HEK293 (cell line): ENCODE measurements at regions not wholly inside any gene's neighbourhood (a gene's known extent, or its start where the extent isn't known, plus 50 kb on each side); places are given as distances from the start of the nearest gene placed in this dataset.

Source experiments
- CTCF ChIA-PET: fragments of 350-600 bp; formaldehyde crosslinking; extraction: SDS; loops from one replicate; lab custom pipeline; 2021; ENCODE audit warnings: antibody characterized with exemption; lab: Yijun Ruan, JAX
- POLR2A ChIA-PET: fragments of 300-600 bp; formaldehyde crosslinking; extraction: SDS; loops from one replicate; lab custom pipeline; 2020; ENCODE audit warnings: antibody characterized with exemption, inconsistent platforms; lab: Yijun Ruan, JAX
- H3K27ac ChIP-seq: fragments of 200-500 bp; sonication (Bioruptor generic); 2 replicates; pipeline ENCODE4 v1.5.1; 2014; ENCODE audit warnings: low read depth, low read length, control low read depth, inconsistent platforms; ENCODE audit errors: extremely low read depth
- H3K36me3 ChIP-seq, 2 experiments: fragments of 200-500 bp in 1 of 2; sonication (Bioruptor generic) in 1 of 2; 1 replicate in 1 of 2; 2 replicates in 1 of 2; pipeline ENCODE4 v1.5.1; 2014 to 2017; ENCODE audit warnings: inconsistent platforms in 2 of 2, low read length in 2 of 2; ENCODE audit not compliant: control insufficient read depth in 2 of 2, insufficient read depth in 1 of 2
- H3K4me1 ChIP-seq: fragments of 200-500 bp; sonication (Bioruptor generic); 2 replicates; pipeline ENCODE4 v1.5.1; 2014; ENCODE audit warnings: mild to moderate bottlenecking, low read length, inconsistent platforms; ENCODE audit not compliant: control insufficient read depth, insufficient read depth
- H3K4me3 ChIP-seq: 2 replicates; pipeline ENCODE4 v1.5.1; 2011; ENCODE audit warnings: low read depth, mild to moderate bottlenecking, control low read depth, low read length, moderate library complexity
- H3K9me3 ChIP-seq: fragments of 200-500 bp; sonication (Bioruptor generic); 2 replicates; pipeline ENCODE4 v1.5.1; 2014; ENCODE audit warnings: low read depth, low read length, inconsistent platforms; ENCODE audit not compliant: control insufficient read depth, insufficient read depth
- KLF16 ChIP-seq: fragments of 450-650 bp; formaldehyde crosslinking; IDR thresholded peaks from 2 replicates; pipeline ENCODE4 v1.5.1; 2017; ENCODE audit warnings: missing biosample characterization, missing genetic modification characterization
- MYNN ChIP-seq: fragments of 450-650 bp; formaldehyde crosslinking; IDR thresholded peaks from 2 replicates; pipeline ENCODE4 v1.5.1; 2016; ENCODE audit warnings: missing biosample characterization, missing genetic modification characterization, borderline replicate concordance
- SCRT2 ChIP-seq: fragments of 450-650 bp; formaldehyde crosslinking; IDR thresholded peaks from 2 replicates; pipeline ENCODE4 v1.5.1; 2016; ENCODE audit warnings: missing biosample characterization, missing genetic modification characterization
- YY1 ChIP-seq: fragments of 450-650 bp; formaldehyde crosslinking; IDR thresholded peaks from 2 replicates; pipeline ENCODE4 v1.5.1; 2018; ENCODE audit warnings: missing biosample characterization, missing genetic modification characterization
- ZBTB26 ChIP-seq: fragments of 450-650 bp; formaldehyde crosslinking; optimal IDR thresholded peaks from 2 replicates; pipeline ENCODE3; 2016; ENCODE audit warnings: missing biosample characterization, mild to moderate bottlenecking, missing genetic modification characterization
- ZBTB44 ChIP-seq: fragments of 450-650 bp; IDR thresholded peaks from 2 replicates; pipeline ENCODE4 v1.5.1; 2018; ENCODE audit warnings: missing biosample characterization, mild to moderate bottlenecking, missing genetic modification characterization
- ZBTB7A ChIP-seq: fragments of 450-650 bp; formaldehyde crosslinking; IDR thresholded peaks from 2 replicates; pipeline ENCODE4 v1.5.1; 2016; ENCODE audit warnings: low read depth, missing biosample characterization, missing genetic modification characterization
- ZEB2 ChIP-seq: fragments of 450-650 bp; formaldehyde crosslinking; IDR thresholded peaks from 2 replicates; pipeline ENCODE4 v1.5.1; 2016; ENCODE audit warnings: missing biosample characterization, missing genetic modification characterization
- ZNF133 ChIP-seq: fragments of 450-650 bp; formaldehyde crosslinking; IDR thresholded peaks from 2 replicates; pipeline ENCODE4 v1.5.1; 2016; ENCODE audit warnings: missing biosample characterization, missing genetic modification characterization
- ZNF157 ChIP-seq: fragments of 450-650 bp; formaldehyde crosslinking; IDR thresholded peaks from 2 replicates; pipeline ENCODE4 v1.5.1; 2016; ENCODE audit warnings: missing biosample characterization, missing genetic modification characterization
- ZNF214 ChIP-seq: fragments of 450-650 bp; formaldehyde crosslinking; IDR thresholded peaks from 2 replicates; pipeline ENCODE4 v1.5.1; 2017; ENCODE audit warnings: missing biosample characterization, mild to moderate bottlenecking, missing genetic modification characterization, borderline replicate concordance
- ZNF239 ChIP-seq: fragments of 450-650 bp; formaldehyde crosslinking; IDR thresholded peaks from 2 replicates; pipeline ENCODE4 v1.5.1; 2016; ENCODE audit warnings: missing biosample characterization, missing genetic modification characterization
- ZNF292 ChIP-seq: fragments of 450-650 bp; formaldehyde crosslinking; IDR thresholded peaks from 2 replicates; pipeline ENCODE4 v1.5.1; 2016; ENCODE audit warnings: low read depth, missing biosample characterization, missing genetic modification characterization, borderline replicate concordance
- ZNF311 ChIP-seq: fragments of 450-650 bp; formaldehyde crosslinking; IDR thresholded peaks from 2 replicates; pipeline ENCODE4 v1.5.1; 2017; ENCODE audit warnings: missing biosample characterization, missing genetic modification characterization, borderline replicate concordance
- ZNF341 ChIP-seq: fragments of 450-650 bp; formaldehyde crosslinking; IDR thresholded peaks from 2 replicates; pipeline ENCODE4; 2016; ENCODE audit warnings: low read depth, missing biosample characterization, missing genetic modification characterization
- ZNF350 ChIP-seq: fragments of 450-650 bp; formaldehyde crosslinking; IDR thresholded peaks from 2 replicates; pipeline ENCODE4 v1.5.0; 2017; ENCODE audit warnings: missing biosample characterization, mild to moderate bottlenecking, missing genetic modification characterization
- ZNF394 ChIP-seq: fragments of 450-650 bp; formaldehyde crosslinking; IDR thresholded peaks from 2 replicates; pipeline ENCODE4 v1.5.1; 2016; ENCODE audit warnings: missing biosample characterization, missing genetic modification characterization, mild to moderate bottlenecking, moderate library complexity, borderline replicate concordance
- ZNF426 ChIP-seq: fragments of 450-650 bp; formaldehyde crosslinking; IDR thresholded peaks from 2 replicates; pipeline ENCODE4 v1.5.1; 2017; ENCODE audit warnings: missing biosample characterization, missing genetic modification characterization, mild to moderate bottlenecking, inconsistent platforms, moderate library complexity
- ZNF596 ChIP-seq: fragments of 450-650 bp; IDR thresholded peaks from 2 replicates; pipeline ENCODE4 v1.5.0; 2018; ENCODE audit warnings: missing biosample characterization, mild to moderate bottlenecking, missing genetic modification characterization, moderate library complexity
- ZNF791 ChIP-seq: fragments of 450-650 bp; formaldehyde crosslinking; IDR thresholded peaks from 2 replicates; pipeline ENCODE4 v1.5.1; 2016; ENCODE audit warnings: missing biosample characterization, missing genetic modification characterization

GRCh38 chr5:142396436-142397038 lies 71.7 kb upstream of the SPRY4 start:
- ChIA-PET POLR2A (no interaction called here), CTCF (no interaction called here)
- no peaks in the 10 kb centered on the region for H3K4me1 ChIP-seq

GRCh38 chr5:142395334-142395733 lies 70.5 kb upstream of the SPRY4 start:
- no peaks in the 10 kb centered on the region for H3K9me3 ChIP-seq
- no peak overlapping the region for H3K4me3 ChIP-seq
- CTCF ChIA-PET, result interaction anchor here (0.6 kb wide), 1 partner anchor 184 kb away, joined by 4 read pairs; no protein-coding TSS in a partner anchor
- TF ChIP-seq ZNF311 (tag by site-specific recombination), result no peak
- no peaks in the 10 kb centered on the region for H3K36me3 ChIP-seq
- POLR2A ChIA-PET, result no interaction called here
- no peaks in the 10 kb centered on the region; the same call in 1 of the 2 replicates for H3K4me1 ChIP-seq
- no peak overlapping the region for H3K27ac ChIP-seq

More at GRCh38 chr5:142396436-142397038, 71.7 kb upstream of the SPRY4 start:
- H3K4me3 ChIP-seq, result no peak overlapping the region
- no peaks in the 10 kb centered on the region for H3K36me3 ChIP-seq
- no peak overlapping the region for H3K27ac ChIP-seq
- TF ChIP-seq ZNF239 (no peak), ZEB2 (no peak), ZNF157 (tag by site-specific recombination) (no peak), KLF16 (no peak), ZNF292 (tag by site-specific recombination) (no peak), ZNF133 (tag by site-specific recombination) (no peak), ZNF791 (tag by site-specific recombination) (no peak), ZBTB44 (tag by site-specific recombination) (no peak), ZNF350 (tag by site-specific recombination) (no peak), ZNF214 (tag by site-specific recombination) (no peak), ZNF596 (tag by site-specific recombination) (no peak), MYNN (tag by site-specific recombination) (no peak), ZBTB26 (tag by site-specific recombination) (no peak), ZNF426 (tag by site-specific recombination) (no peak)
- H3K9me3 ChIP-seq, result no peaks in the 10 kb centered on the region

GRCh38 chr5:142391058-142391845 lies 66.4 kb upstream of the SPRY4 start:
- H3K36me3 ChIP-seq, result no peaks in the 10 kb centered on the region
- no peak overlapping the region for H3K4me3 ChIP-seq
- TF ChIP-seq ZNF394, result no peak
- peak; percentile 61 for TF ChIP-seq SCRT2 (tag by site-specific recombination)
- TF ChIP-seq YY1 (tag by site-specific recombination), result no peak
- no peak for TF ChIP-seq ZBTB7A (tag by site-specific recombination)
- 0 out of 2 replicates have a peak, but pooled peaks have one; percentile 12 for TF ChIP-seq ZNF341
- peaks cover 7% of the 10 kb centered on the region for H3K4me1 ChIP-seq
- H3K27ac ChIP-seq, result no peak overlapping the region
- CTCF ChIA-PET, result no interaction called here
- H3K9me3 ChIP-seq, result no peaks in the 10 kb centered on the region
- POLR2A ChIA-PET, result no interaction called here
